NT2/D1 (cell line): ENCODE measurements at regions not wholly inside any gene's neighbourhood (a gene's known extent, or its start where the extent isn't known, plus 50 kb on each side); places are given as distances from the start of the nearest gene placed in this dataset.
"Not testable (repeated sequence)": the region's sequence is repeated elsewhere in the genome, so short reads cannot be mapped to it uniquely, and the experiment has no call there.

ENCODE experiments used
- DNase-seq: peaks from one replicate; pipeline ENCODE4 v3.0.0-alpha.2; 2011; ENCODE audit warnings: low read depth, low spot score
- H3K27me3 ChIP-seq: 2 replicates; pipeline ENCODE4 v1.6.0; 2011; ENCODE audit warnings: mild to moderate bottlenecking; ENCODE audit not compliant: insufficient read length, insufficient read depth
- H3K36me3 ChIP-seq: 2 replicates; pipeline ENCODE4 v1.6.1; 2011; ENCODE audit warnings: mild to moderate bottlenecking, low read length, mixed read lengths; ENCODE audit not compliant: insufficient read depth, insufficient read length
- H3K4me1 ChIP-seq: 2 replicates; pipeline ENCODE4 v1.5.1; 2011; ENCODE audit not compliant: insufficient read depth, insufficient read length
- H3K4me3 ChIP-seq: 2 replicates; pipeline ENCODE4 v1.5.1; 2011; ENCODE audit warnings: low read depth; ENCODE audit not compliant: insufficient read length
- H3K9ac ChIP-seq: 2 replicates; pipeline ENCODE4 v1.6.0; 2011; ENCODE audit warnings: low read depth; ENCODE audit not compliant: insufficient read length
- H3K9me3 ChIP-seq: 2 replicates; pipeline ENCODE4 v1.5.1; 2011; ENCODE audit warnings: mild to moderate bottlenecking, low read length; ENCODE audit not compliant: insufficient read depth
- SUZ12 ChIP-seq: IDR thresholded peaks from 2 replicates; pipeline ENCODE4 v1.6.1; 2011; ENCODE audit not compliant: insufficient read length, insufficient read depth; ENCODE audit errors: extremely low read depth
- YY1 ChIP-seq: IDR thresholded peaks from 2 replicates; pipeline ENCODE4 v1.6.1; 2011; ENCODE audit not compliant: insufficient read length, insufficient read depth
- ZNF274 ChIP-seq: IDR thresholded peaks from 2 replicates; pipeline ENCODE4 v1.6.1; 2011; ENCODE audit warnings: mild to moderate bottlenecking, low read depth, low read length

DNA sequence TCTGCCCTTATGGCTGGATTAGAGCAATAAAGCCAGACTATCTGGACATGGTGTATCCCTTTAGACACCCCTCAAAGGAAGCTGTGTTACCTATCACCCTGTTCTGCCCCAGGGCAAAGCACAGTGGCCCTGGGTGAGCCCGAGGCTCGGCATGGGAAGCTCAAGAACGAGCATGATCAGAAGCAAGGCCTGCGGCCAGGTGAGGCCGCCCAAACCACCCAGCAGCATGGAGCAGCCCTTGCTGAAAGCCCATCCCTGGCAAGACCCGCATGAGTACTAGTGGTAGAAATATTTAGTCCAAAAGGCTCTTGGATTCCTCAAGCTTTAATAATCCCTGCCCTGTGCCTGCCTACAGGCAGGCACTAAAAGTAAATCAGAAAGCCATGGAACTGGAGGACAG lies 261.1 kb downstream of the MEX3B start:
- Histone ChIP-seq H3K9ac (no peak overlapping the region), H3K4me1 (no peaks in the 10 kb centered on the region), H3K27me3 (no peaks in the 10 kb centered on the region), H3K9me3 (peaks cover 10% of the 10 kb centered on the region; the same call in 1 of the 2 replicates), H3K4me3 (no peak overlapping the region), H3K36me3 (peaks cover 38% of the 10 kb centered on the region)
- no peak for DNase-seq
- TF ChIP-seq SUZ12, result no peak
- no peak for TF ChIP-seq YY1
- no peak for TF ChIP-seq ZNF274

- DNase-seq, result no peak
- no peaks in the 10 kb centered on the region for H3K4me1 ChIP-seq
- H3K27me3 ChIP-seq, result no peaks in the 10 kb centered on the region
- H3K4me3 ChIP-seq, result no peak overlapping the region
- no peak for TF ChIP-seq ZNF274
- no peak for TF ChIP-seq YY1
- no peak for TF ChIP-seq SUZ12
- H3K36me3 ChIP-seq, result peaks cover 38% of the 10 kb centered on the region
- no peak overlapping the region for H3K9ac ChIP-seq
- 0 out of 2 replicates have a peak, but pooled peaks cover 10% of the 10 kb centered on the region for H3K9me3 ChIP-seq
Measured at GRCh38 chr15:81783586-81783985, 262.2 kb downstream of the MEX3B start.

DNA sequence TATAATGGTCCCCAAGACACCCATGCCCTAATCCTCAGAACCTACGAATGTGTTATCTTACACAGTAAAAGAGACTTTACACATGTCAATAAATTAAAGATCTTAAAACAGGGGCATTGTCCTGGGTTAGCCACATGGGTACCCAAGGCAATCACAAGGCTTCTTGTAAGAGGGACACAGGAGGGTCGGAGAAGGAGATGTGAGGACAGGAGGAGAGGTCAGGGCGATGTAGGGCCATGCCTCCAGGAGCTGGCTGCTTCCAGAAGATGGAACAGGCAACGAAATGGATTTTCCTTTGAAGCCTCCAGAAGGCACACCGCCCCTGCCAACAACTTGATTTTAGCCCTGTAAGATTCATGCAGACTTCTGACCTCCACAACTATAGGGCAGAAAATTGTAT lies 262.7 kb downstream of the MEX3B start:
- no peak overlapping the region for H3K9ac ChIP-seq
- H3K36me3 ChIP-seq, result peaks cover 40% of the 10 kb centered on the region
- DNase-seq, result no peak
- H3K9me3 ChIP-seq, result 0 out of 2 replicates have a peak, but pooled peaks cover 10% of the 10 kb centered on the region
- no peak overlapping the region for H3K4me3 ChIP-seq
- H3K4me1 ChIP-seq, result no peaks in the 10 kb centered on the region
- no peaks in the 10 kb centered on the region for H3K27me3 ChIP-seq
- TF ChIP-seq ZNF274 (no peak), YY1 (no peak), SUZ12 (no peak)

- H3K4me1 ChIP-seq, result no peaks in the 10 kb centered on the region
- H3K4me3 ChIP-seq, result no peak overlapping the region
- no peak for DNase-seq
- 0 out of 2 replicates have a peak, but pooled peaks cover 10% of the 10 kb centered on the region for H3K9me3 ChIP-seq
- H3K9ac ChIP-seq, result no peak overlapping the region
- no peak for TF ChIP-seq SUZ12
- TF ChIP-seq ZNF274, result no peak
- no peak for TF ChIP-seq YY1
- no peaks in the 10 kb centered on the region for H3K27me3 ChIP-seq
- peaks cover 30% of the 10 kb centered on the region for H3K36me3 ChIP-seq
Measured at GRCh38 chr15:81781395-81781794, 264.4 kb downstream of the MEX3B start.

GRCh38 chr15:81780966-81781365 lies 264.9 kb downstream of the MEX3B start:
- Histone ChIP-seq H3K9me3 (0 out of 2 replicates have a peak, but pooled peaks cover 6% of the 10 kb centered on the region), H3K4me1 (no peaks in the 10 kb centered on the region), H3K36me3 (peaks cover 33% of the 10 kb centered on the region), H3K27me3 (no peaks in the 10 kb centered on the region), H3K9ac (no peak overlapping the region), H3K4me3 (no peak overlapping the region)
- no peak for DNase-seq
- TF ChIP-seq SUZ12, result no peak
- TF ChIP-seq YY1, result no peak
- no peak for TF ChIP-seq ZNF274

- no peaks in the 10 kb centered on the region for H3K9me3 ChIP-seq
- H3K36me3 ChIP-seq, result peaks cover 27% of the 10 kb centered on the region
- no peaks in the 10 kb centered on the region for H3K4me1 ChIP-seq
- H3K4me3 ChIP-seq, result no peak overlapping the region
- no peak for DNase-seq
- no peaks in the 10 kb centered on the region for H3K27me3 ChIP-seq
- no peak overlapping the region for H3K9ac ChIP-seq
- TF ChIP-seq SUZ12 (no peak), ZNF274 (no peak), YY1 (no peak)
Measured at GRCh38 chr15:81779181-81779580, 266.6 kb downstream of the MEX3B start.

GRCh38 chr15:81777546-81777945 lies 268.3 kb downstream of the MEX3B start:
- Histone ChIP-seq H3K4me3 (no peak overlapping the region), H3K4me1 (no peaks in the 10 kb centered on the region), H3K36me3 (peaks cover 13% of the 10 kb centered on the region), H3K9ac (no peak overlapping the region), H3K9me3 (no peaks in the 10 kb centered on the region), H3K27me3 (no peaks in the 10 kb centered on the region)
- no peak for DNase-seq
- TF ChIP-seq SUZ12, result no peak

DNA sequence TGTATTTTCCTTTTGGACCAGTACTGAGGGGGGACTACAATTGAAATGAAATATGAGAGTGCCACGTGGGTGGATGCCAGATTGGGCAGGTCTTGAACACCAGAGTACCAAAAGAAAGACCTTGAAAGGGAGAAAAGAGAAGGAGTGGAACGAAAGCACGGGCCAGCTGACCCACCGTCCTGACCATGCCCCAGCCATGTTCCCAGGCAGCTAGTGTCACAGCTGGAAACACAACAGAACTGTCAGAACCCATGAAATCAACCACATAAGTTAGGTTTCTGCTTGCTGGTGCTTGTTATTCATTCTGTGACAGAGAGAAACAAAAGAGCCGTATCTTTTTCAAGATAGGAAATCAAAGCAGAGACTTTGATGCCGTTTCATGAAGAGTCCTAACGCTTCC lies 268.8 kb downstream of the MEX3B start:
- TF ChIP-seq YY1 (no peak), ZNF274 (no peak), SUZ12 (no peak)
- H3K9ac ChIP-seq, result no peak overlapping the region
- H3K9me3 ChIP-seq, result no peaks in the 10 kb centered on the region; the same call in 1 of the 2 replicates
- peaks cover 11% of the 10 kb centered on the region for H3K36me3 ChIP-seq
- no peaks in the 10 kb centered on the region for H3K27me3 ChIP-seq
- no peak overlapping the region for H3K4me3 ChIP-seq
- H3K4me1 ChIP-seq, result no peaks in the 10 kb centered on the region
- no peak for DNase-seq

DNA sequence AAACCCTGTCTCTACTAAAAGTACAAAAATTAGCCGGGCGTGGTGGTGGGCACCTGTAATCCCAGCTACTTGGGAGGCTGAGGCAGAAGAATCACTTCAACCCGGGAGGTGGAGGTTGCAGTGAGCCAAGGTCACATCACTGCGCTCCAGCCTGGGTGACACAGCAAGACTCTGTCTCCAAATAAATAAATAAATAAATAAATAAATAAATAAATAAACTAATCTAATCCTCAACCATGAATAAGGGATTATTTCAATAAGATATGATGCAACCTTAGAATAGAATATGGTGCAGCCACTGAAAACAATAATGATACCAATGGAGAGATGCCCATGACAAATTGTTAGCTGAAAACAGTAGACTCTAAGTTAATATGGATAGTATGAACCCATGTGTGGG lies 270.0 kb downstream of the MEX3B start:
- DNase-seq, result not testable (repeated sequence)
- peaks cover 18% of the 10 kb centered on the region for H3K36me3 ChIP-seq

More for the DNA sequence above, 270.0 kb downstream of the MEX3B start:
- H3K27me3 ChIP-seq, H3K4me1 ChIP-seq, H3K9me3 ChIP-seq, H3K9ac ChIP-seq, H3K4me3 ChIP-seq: not testable (repeated sequence)
